IMR-90 (cell line): ENCODE measurements at regions not wholly inside any gene's neighbourhood (a gene's known extent, or its start where the extent isn't known, plus 50 kb on each side); places are given as distances from the start of the nearest gene placed in this dataset.

ENCODE experiments used
- ATAC-seq: fragments of 200-7000 bp; cut with Tn5 transposase; 2 replicates; pipeline ENCODE4 v1.9.1; 2020; ENCODE audit warnings: low read depth, mild to moderate bottlenecking, moderate library complexity
- BruUV-seq: library from RNA; stranded (reverse); fragments of 400-500 nt; replicated peaks from 2 replicates; lab custom pipeline; 2021; lab: Mats Ljungman, UMichigan
- CTCF ChIA-PET: fragments of 300-600 bp; formaldehyde crosslinking; extraction: SDS; loops from one replicate; lab custom pipeline; 2021; ENCODE audit warnings: antibody characterized with exemption; lab: Yijun Ruan, JAX
- POLR2A ChIA-PET: fragments of 300-600 bp; sonication (Branson Sonifier 250); formaldehyde crosslinking; loops from one replicate; lab custom pipeline; 2022; ENCODE audit warnings: antibody characterized with exemption; ENCODE audit not compliant: unreplicated experiment; lab: Charles Lee
- DNase-seq: peaks from one replicate; pipeline ENCODE4 v3.0.0; 2013
- H2AFZ ChIP-seq: replicated peaks from 2 replicates; pipeline ENCODE3; 2013; ENCODE audit warnings: low read length, mild to moderate bottlenecking; ENCODE audit not compliant: poor library complexity
- H2AK5ac ChIP-seq: 2 replicates; pipeline ENCODE4 v1.6.1; 2013; ENCODE audit warnings: low read depth, low read length, inconsistent platforms
- H2AK9ac ChIP-seq: replicated peaks from 2 replicates; pipeline ENCODE3; 2013; ENCODE audit warnings: mild to moderate bottlenecking, low read depth, low read length, moderate library complexity; ENCODE audit not compliant: poor library complexity
- H2BK120ac ChIP-seq: 2 replicates; pipeline ENCODE4 v1.6.1; 2013; ENCODE audit warnings: low read depth, low read length, inconsistent platforms
- H2BK15ac ChIP-seq: 3 replicates; pipeline ENCODE4 v1.6.1; 2013; ENCODE audit warnings: low read depth, low read length, inconsistent platforms
- H2BK20ac ChIP-seq: 2 replicates; pipeline ENCODE4 v1.6.1; 2013; ENCODE audit warnings: low read depth, mild to moderate bottlenecking, inconsistent platforms, low read length, moderate library complexity
- H2BK5ac ChIP-seq: 2 replicates; pipeline ENCODE4 v1.6.1; 2013; ENCODE audit warnings: mild to moderate bottlenecking, low read depth, low read length, inconsistent platforms; ENCODE audit not compliant: poor library complexity, severe bottlenecking
- H3K14ac ChIP-seq: replicated peaks from 2 replicates; pipeline ENCODE4 v1.6.1; 2013; ENCODE audit warnings: low read depth, low read length, inconsistent platforms
- H3K18ac ChIP-seq: 2 replicates; pipeline ENCODE4 v1.6.1; 2013; ENCODE audit warnings: low read depth, low read length, control low read depth
- H3K23ac ChIP-seq: 2 replicates; pipeline ENCODE4 v1.6.1; 2013; ENCODE audit warnings: low read depth, low read length, inconsistent platforms
- H3K27ac ChIP-seq: 2 replicates; pipeline ENCODE4 v1.5.1; 2013; ENCODE audit warnings: mild to moderate bottlenecking, control low read depth, low read length; ENCODE audit not compliant: insufficient read depth
- H3K27me3 ChIP-seq: 2 replicates; pipeline ENCODE4 v1.6.1; 2013; ENCODE audit warnings: low read length; ENCODE audit not compliant: control insufficient read depth, insufficient read depth
- H3K36me3 ChIP-seq: 2 replicates; pipeline ENCODE4 v1.6.1; 2013; ENCODE audit warnings: low read length, mixed read lengths; ENCODE audit not compliant: control insufficient read depth, insufficient read depth
- H3K4ac ChIP-seq: 2 replicates; pipeline ENCODE4 v1.6.1; 2013; ENCODE audit warnings: low read depth, low read length, inconsistent platforms
- H3K4me1 ChIP-seq: 2 replicates; pipeline ENCODE4 v1.6.1; 2013; ENCODE audit warnings: low read length, mixed read lengths; ENCODE audit not compliant: control insufficient read depth, insufficient read depth
- H3K4me2 ChIP-seq: 2 replicates; pipeline ENCODE4 v1.6.1; 2013; ENCODE audit warnings: low read depth, mild to moderate bottlenecking, control low read depth, low read length, moderate library complexity
- H3K4me3 ChIP-seq: 2 replicates; pipeline ENCODE4 v1.5.1; 2013; ENCODE audit warnings: low read depth, mild to moderate bottlenecking, control low read depth, low read length, moderate library complexity; ENCODE audit not compliant: insufficient read depth
- H3K56ac ChIP-seq: 2 replicates; pipeline ENCODE4 v1.6.1; 2013; ENCODE audit warnings: low read length, inconsistent platforms; ENCODE audit not compliant: insufficient read depth; ENCODE audit errors: extremely low read depth
- H3K79me1 ChIP-seq, 2 experiments: 2 replicates each; pipeline ENCODE4 v1.6.1; 2013; ENCODE audit warnings: low read length in 2 of 2, inconsistent platforms in 1 of 2, low read depth in 1 of 2
- H3K9ac ChIP-seq: 2 replicates; pipeline ENCODE4 v1.6.1; 2013; ENCODE audit warnings: low read depth, low read length, control low read depth
- H3K9me1 ChIP-seq: 2 replicates; pipeline ENCODE4 v1.6.1; 2013; ENCODE audit warnings: low read length, inconsistent platforms; ENCODE audit not compliant: insufficient read depth
- H3K9me3 ChIP-seq: 2 replicates; pipeline ENCODE4 v1.6.1; 2013; ENCODE audit warnings: low read length; ENCODE audit not compliant: control insufficient read depth, insufficient read depth
- H4K20me1 ChIP-seq: 2 replicates; pipeline ENCODE4 v1.6.1; 2013; ENCODE audit warnings: low read length, inconsistent platforms; ENCODE audit not compliant: insufficient read depth
- H4K5ac ChIP-seq: 2 replicates; pipeline ENCODE4 v1.6.1; 2013; ENCODE audit warnings: mild to moderate bottlenecking, low read depth, low read length, control low read depth
- H4K8ac ChIP-seq, 2 experiments: 2 replicates each; pipeline ENCODE4 v1.6.1; 2013; ENCODE audit warnings: low read depth in 2 of 2, low read length in 2 of 2, control low read depth in 1 of 2, inconsistent platforms in 1 of 2
- H4K91ac ChIP-seq: 2 replicates; pipeline ENCODE4 v1.6.1; 2013; ENCODE audit warnings: low read depth, low read length, inconsistent platforms; ENCODE audit not compliant: insufficient read depth
- FOS ChIP-seq: fragments of 150-350 bp; IDR thresholded peaks from 2 replicates; pipeline ENCODE4 v1.6.1; 2016; ENCODE audit warnings: low read depth, low read length
- MAFK ChIP-seq: IDR thresholded peaks from 2 replicates; pipeline ENCODE4 v1.6.1; 2012; ENCODE audit warnings: low read depth, low read length, improper control_type of control experiment
- WGBS, 2 experiments: methylation state at CpG; one replicate each; pipeline versions ENCODE4 v1.1.5 to v1.1.7; 2013; ENCODE audit warnings: missing lambda C conversion rate in 2 of 2; ENCODE audit not compliant: insufficient read length in 1 of 2; ENCODE audit errors: extremely low coverage in 2 of 2; 5-methylcytosine and 5-hydroxymethylcytosine counted together
- dilution Hi-C: fragments of 300-500 bp; cut with HindIII; formaldehyde crosslinking; loops from one replicate; pipeline ENCODE4 v1.14.3; 2018; ENCODE audit warnings: low sequenced_read_pairs; ENCODE audit not compliant: unreplicated experiment
- in situ Hi-C: fragments of 300-500 bp; cut with MboI; formaldehyde crosslinking; loops from 3 replicates; pipeline ENCODE4 v1.14.3; 2019; ENCODE audit warnings: low sequenced_read_pairs, inconsistent platforms, mixed read lengths
- intact Hi-C: fragments of 100-400 bp; cut with micrococcal nuclease; formaldehyde crosslinking; loops from 2 replicates; pipeline ENCODE4 v1.10.0; 2022

GRCh38 chr21:19237608-19238007, 834.0 kb upstream of the TMPRSS15 start:
- no peaks in the 10 kb centered on the region for H3K9me1 ChIP-seq
- ChIA-PET POLR2A (no interaction called here), CTCF (no interaction called here)
- H3K23ac ChIP-seq = no peak overlapping the region
- H3K4ac ChIP-seq = no peak overlapping the region
- ATAC-seq (no peak), DNase-seq (no peak)
- H3K18ac ChIP-seq = no peak overlapping the region
- no peak overlapping the region for H3K27ac ChIP-seq
- no peak overlapping the region for H2BK20ac ChIP-seq
- no peaks in the 10 kb centered on the region for H3K36me3 ChIP-seq
- H4K91ac ChIP-seq = no peak overlapping the region
- WGBS, 2 experiments = no CpG with 5 or more reads among the region's 1 CpG
- no peak overlapping the region for H2BK15ac ChIP-seq
- H3K79me1 ChIP-seq = no peaks in the 10 kb centered on the region
- no peak overlapping the region for H4K5ac ChIP-seq
- no TSS peak for BruUV-seq
- H2AK9ac ChIP-seq = no peak overlapping the region
- H3K9ac ChIP-seq = no peak overlapping the region
- in situ Hi-C loops (no loop called here), dilution Hi-C loops (no loop called here), intact Hi-C loops (no loop called here)
- peaks cover 6% of the 10 kb centered on the region; the same call in 1 of the 2 replicates for H3K9me3 ChIP-seq
- no peaks in the 10 kb centered on the region for H3K4me1 ChIP-seq
- no peak overlapping the region for H2AK5ac ChIP-seq
- H2BK120ac ChIP-seq = no peak overlapping the region
- no peak overlapping the region for H3K4me2 ChIP-seq
- no peak overlapping the region for H3K56ac ChIP-seq
- H4K20me1 ChIP-seq = no peaks in the 10 kb centered on the region
- no peak overlapping the region for H4K8ac ChIP-seq
- no peak overlapping the region for H2AFZ ChIP-seq
- no peaks in the 10 kb centered on the region for H3K27me3 ChIP-seq
- H3K14ac ChIP-seq = no peak overlapping the region
- no peak overlapping the region for H2BK5ac ChIP-seq
- H3K4me3 ChIP-seq = no peak overlapping the region
- no peak for TF ChIP-seq FOS
- peak; percentile 35; the same call in 1 of the 2 replicates for TF ChIP-seq MAFK
